HFF-Myc (cell line): ENCODE measurements at regions not wholly inside any gene's neighbourhood (a gene's known extent, or its start where the extent isn't known, plus 50 kb on each side); places are given as distances from the start of the nearest gene placed in this dataset.

Experiments used
- DNase-seq: peaks from one replicate; pipeline ENCODE4 v3.0.0-alpha.2; 2011; ENCODE audit warnings: low read depth; ENCODE audit errors: extremely low read depth
- H3K4me3 ChIP-seq: replicated peaks from 2 replicates; pipeline ENCODE4 v1.5.1; 2011; ENCODE audit warnings: low read depth, mild to moderate bottlenecking, control low read depth, low read length
- TF ChIP-seq, protein P1 (sequence below): IDR thresholded peaks from 2 replicates; pipeline ENCODE4 v1.5.1; 2012; ENCODE audit warnings: mild to moderate bottlenecking, low read depth, low read length, control low read depth; ENCODE audit errors: missing control alignments

DNA sequence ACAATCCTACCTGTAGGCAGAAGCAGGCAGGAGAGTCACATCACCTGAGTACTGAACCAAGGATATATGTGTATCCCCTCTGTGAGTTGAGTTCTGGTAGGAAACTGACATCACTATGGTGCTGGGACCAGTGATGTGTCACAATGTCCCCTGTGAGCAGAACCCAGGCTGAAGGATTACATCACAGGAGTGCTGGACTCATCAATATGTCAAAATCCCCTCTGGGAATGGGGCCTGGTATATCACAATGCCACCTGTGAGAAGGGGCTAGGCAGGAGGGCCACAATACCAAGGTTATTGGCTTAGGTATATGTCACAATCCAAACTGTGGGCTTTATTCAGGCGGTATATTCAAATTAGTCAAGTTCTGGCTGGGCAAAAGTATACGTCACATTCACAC, 2098.3 kb downstream of the TP53TG3F start:
- H3K4me3 ChIP-seq: no peak overlapping the region
- no peak for DNase-seq
- TF ChIP-seq, protein P1, sequence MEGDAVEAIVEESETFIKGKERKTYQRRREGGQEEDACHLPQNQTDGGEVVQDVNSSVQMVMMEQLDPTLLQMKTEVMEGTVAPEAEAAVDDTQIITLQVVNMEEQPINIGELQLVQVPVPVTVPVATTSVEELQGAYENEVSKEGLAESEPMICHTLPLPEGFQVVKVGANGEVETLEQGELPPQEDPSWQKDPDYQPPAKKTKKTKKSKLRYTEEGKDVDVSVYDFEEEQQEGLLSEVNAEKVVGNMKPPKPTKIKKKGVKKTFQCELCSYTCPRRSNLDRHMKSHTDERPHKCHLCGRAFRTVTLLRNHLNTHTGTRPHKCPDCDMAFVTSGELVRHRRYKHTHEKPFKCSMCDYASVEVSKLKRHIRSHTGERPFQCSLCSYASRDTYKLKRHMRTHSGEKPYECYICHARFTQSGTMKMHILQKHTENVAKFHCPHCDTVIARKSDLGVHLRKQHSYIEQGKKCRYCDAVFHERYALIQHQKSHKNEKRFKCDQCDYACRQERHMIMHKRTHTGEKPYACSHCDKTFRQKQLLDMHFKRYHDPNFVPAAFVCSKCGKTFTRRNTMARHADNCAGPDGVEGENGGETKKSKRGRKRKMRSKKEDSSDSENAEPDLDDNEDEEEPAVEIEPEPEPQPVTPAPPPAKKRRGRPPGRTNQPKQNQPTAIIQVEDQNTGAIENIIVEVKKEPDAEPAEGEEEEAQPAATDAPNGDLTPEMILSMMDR: no peak

DNA sequence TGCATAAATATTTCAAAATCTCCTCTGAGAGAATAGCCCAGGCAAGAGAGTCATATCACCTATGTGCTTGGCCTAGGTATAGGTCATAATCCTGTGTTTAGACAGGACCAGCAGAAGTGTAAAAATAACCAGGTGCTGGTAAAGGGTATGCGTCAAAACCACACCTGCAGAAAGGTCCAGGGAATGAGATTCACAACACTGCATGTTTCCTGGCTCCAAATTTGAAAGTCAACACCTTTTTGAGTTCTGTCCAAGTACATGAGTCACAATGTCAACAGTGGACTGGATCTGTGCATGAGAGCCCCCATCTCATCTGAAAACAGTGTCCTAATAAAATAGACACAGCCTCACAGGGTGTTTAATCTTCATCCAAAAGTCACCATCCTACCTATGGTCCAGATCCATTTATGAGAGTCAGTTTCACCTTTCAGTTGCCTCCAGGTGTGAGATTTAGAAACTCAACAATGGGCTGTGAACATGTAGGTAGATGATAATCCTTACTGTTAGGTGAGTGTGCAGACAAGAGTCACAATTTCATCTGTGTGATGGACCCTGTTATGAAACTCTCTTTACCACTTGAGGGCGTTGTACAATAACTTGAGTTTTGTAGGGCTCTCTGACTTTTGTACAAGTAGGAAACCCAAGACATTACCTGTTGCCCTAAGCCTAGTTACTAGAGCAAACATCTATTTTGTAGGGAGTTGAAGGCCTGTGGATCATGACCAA, 2100.7 kb downstream of the TP53TG3F start:
- H3K4me3 ChIP-seq: no peak overlapping the region
- no peak for DNase-seq
- TF ChIP-seq, protein P1: no peak

GRCh38 chr16:35560637-35560984, 2101.2 kb downstream of the TP53TG3F start:
- H3K4me3 ChIP-seq: no peak overlapping the region
- TF ChIP-seq, protein P1: no peak
- DNase-seq: no peak

DNA sequence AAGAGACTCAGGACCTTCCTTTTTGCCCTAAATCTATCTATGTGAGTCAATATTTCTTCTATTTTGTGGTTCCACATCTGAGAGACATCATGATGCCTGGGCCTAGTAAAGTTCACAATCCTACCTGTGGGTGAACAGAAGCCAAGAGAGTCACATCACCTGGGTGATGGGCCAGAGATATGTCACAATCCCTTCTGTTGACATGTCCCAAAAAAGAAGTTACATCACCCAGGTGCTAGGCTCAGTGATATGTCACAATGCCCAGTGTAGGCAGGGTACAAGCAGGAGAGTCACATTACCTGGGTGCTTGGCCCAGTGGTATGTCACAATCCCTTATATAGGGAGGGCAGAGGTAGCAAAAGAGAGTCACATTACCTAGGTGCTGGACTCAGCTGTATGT, 2101.9 kb downstream of the TP53TG3F start:
- H3K4me3 ChIP-seq: no peak overlapping the region
- TF ChIP-seq, protein P1: no peak
- DNase-seq: no peak

DNA sequence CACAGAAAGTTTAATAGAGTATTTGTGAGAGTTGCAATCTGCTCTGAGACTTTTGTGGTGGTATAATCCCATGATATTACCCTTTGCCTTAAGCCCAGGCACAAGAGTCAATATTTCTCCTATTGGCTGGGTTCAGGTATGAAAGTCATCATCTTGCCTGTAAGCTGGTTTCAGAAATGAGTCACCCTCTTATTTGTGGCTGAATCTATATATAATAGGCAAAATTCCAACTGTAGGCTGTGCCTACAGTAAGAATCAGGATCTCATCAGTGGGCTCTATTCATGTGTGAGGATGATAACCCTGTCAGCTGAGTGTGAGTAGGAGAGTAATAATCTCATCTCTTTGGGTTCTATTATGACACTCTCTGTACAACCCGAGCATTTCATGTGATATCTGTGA, 2103.1 kb downstream of the TP53TG3F start:
- DNase-seq: no peak
- H3K4me3 ChIP-seq: no peak overlapping the region
- TF ChIP-seq, protein P1: no peak

DNA sequence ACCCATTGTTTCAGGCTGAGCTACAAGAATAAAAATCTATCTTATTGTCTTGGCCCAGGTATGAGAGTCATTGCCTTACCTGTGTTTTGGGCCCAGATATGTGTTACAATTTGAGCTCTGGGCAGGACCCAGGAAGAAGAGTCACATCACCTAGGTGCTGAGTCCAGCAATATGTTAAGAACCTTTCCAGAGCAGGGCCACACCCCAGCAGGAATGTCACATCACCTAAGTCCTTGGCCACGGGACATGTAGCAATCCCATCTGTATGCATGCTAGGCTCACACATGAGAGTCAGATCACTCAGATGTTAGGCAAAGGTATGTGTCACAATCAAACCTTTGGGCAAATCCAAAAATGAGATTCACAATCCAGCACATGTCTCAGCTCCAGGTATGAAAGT, 2103.5 kb downstream of the TP53TG3F start:
- TF ChIP-seq, protein P1: no peak
- no peak overlapping the region for H3K4me3 ChIP-seq
- no peak for DNase-seq

- TF ChIP-seq, protein P1: no peak
- no peak for DNase-seq
- H3K4me3 ChIP-seq: no peak overlapping the region
Observed at GRCh38 chr16:35564148-35564547, 2104.7 kb downstream of the TP53TG3F start.
